ENCODE measurements at regions not wholly inside any gene's neighbourhood (a gene's known extent, or its start where the extent isn't known, plus 50 kb on each side); places are given as distances from the start of the nearest gene placed in this dataset.
"Not testable (repeated sequence)": the region's sequence is repeated elsewhere in the genome, so short reads cannot be mapped to it uniquely, and the experiment has no call there.

- H3K4me3 Mint-ChIP-seq = no peak overlapping the region
- peaks cover 12% of the 10 kb centered on the region for H3K9me3 Mint-ChIP-seq
- DNase-seq (ENCODE audit: low spot score in 2 of 2) = no peak
- no peak for ATAC-seq (replicated peaks; ENCODE audit: extremely low read depth, poor library complexity, severe bottlenecking)
- H3K27me3 Mint-ChIP-seq = peaks cover 6% of the 10 kb centered on the region
- H3K27ac Mint-ChIP-seq (ENCODE audit: low read depth) = no peak overlapping the region
- peaks cover 1% of the 10 kb centered on the region for H3K36me3 Mint-ChIP-seq (ENCODE audit: insufficient read depth)
- no peaks in the 10 kb centered on the region for H3K4me1 Mint-ChIP-seq
These were observed 223.0 kb downstream of the PAPSS1 start for GRCh38 chr4:107497054-107497453.

DNA sequence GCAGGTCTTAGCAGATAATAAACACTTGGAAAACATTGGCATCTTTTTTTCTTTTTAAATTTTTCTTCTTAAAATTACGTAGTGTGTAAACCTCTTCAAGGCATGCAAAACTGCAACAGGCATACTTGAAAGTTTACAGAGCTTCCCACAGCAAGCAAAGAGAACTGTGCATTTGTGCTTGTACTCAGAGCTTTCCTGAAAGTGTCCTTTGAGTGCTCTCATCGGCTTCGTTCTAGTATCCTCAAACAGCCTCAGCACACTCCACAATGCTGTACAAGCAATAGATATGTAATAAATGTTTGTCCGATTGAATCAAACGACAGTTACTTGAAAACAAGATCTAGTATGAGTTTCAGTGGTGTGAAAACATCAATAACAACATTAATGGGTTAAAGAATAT lies 227.5 kb downstream of the PAPSS1 start:
- Mint-ChIP-seq H3K27ac (ENCODE audit: low read depth) (no peak overlapping the region), H3K4me1 (no peaks in the 10 kb centered on the region), H3K36me3 (ENCODE audit: insufficient read depth) (no peaks in the 10 kb centered on the region), H3K4me3 (no peak overlapping the region), H3K27me3 (no peaks in the 10 kb centered on the region), H3K9me3 (no peaks in the 10 kb centered on the region)
- no peak for DNase-seq (ENCODE audit: low spot score in 2 of 2)
- no peak for ATAC-seq (replicated peaks; ENCODE audit: extremely low read depth, poor library complexity, severe bottlenecking)

DNA sequence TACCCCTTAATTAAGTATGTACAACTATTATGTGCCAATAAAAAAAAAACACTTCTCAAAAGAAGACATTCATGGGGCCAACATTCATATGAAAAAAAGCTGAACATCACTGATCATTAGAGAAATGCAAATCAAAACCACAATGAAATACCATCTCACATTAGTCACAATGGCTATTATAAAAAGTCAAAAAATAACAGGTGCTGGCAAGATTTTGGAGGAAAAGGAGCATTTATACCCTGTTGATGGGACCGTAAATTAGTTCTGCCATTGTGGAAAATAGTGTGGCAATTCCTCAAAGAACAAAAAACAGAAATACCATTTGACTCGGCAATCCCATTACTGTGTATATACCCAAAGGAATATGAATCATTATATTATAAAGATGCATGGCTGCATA lies 229.9 kb downstream of the PAPSS1 start:
- no peaks in the 10 kb centered on the region for H3K36me3 Mint-ChIP-seq (ENCODE audit: insufficient read depth)
- no peak overlapping the region for H3K27ac Mint-ChIP-seq (ENCODE audit: low read depth)

DNA sequence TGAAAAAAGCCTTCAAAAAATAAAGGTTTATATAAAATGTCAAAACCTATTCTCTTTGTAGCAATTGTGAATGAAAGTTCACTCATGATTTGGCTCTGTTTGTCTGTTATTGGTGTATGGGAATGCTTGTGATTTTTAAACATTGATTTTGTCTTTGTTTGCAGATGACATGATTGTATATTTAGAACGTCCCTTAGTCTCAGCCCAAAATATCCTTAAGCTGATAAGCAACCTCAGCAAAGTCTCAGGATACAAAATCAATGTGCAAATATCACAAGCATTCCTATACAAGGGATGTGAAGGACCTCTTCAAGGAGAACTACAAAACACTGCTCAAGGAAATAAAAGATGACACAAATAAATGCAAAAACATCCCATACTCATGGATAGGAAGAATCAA lies 236.4 kb downstream of the PAPSS1 start:
- H3K27me3 Mint-ChIP-seq; H3K36me3 Mint-ChIP-seq (ENCODE audit: insufficient read depth); DNase-seq (ENCODE audit: low spot score in 2 of 2); H3K4me1 Mint-ChIP-seq; H3K4me3 Mint-ChIP-seq; H3K27ac Mint-ChIP-seq (ENCODE audit: low read depth); ATAC-seq (replicated peaks; ENCODE audit: extremely low read depth, poor library complexity, severe bottlenecking): not testable (repeated sequence)
- H3K9me3 Mint-ChIP-seq = peaks cover 13% of the 10 kb centered on the region

More for the DNA sequence above, 229.9 kb downstream of the PAPSS1 start:
- H3K4me1 Mint-ChIP-seq = no peaks in the 10 kb centered on the region
- H3K4me3 Mint-ChIP-seq = no peak overlapping the region
- H3K27me3 Mint-ChIP-seq = no peaks in the 10 kb centered on the region
- ATAC-seq (replicated peaks; ENCODE audit: extremely low read depth, poor library complexity, severe bottlenecking) (no peak), DNase-seq (ENCODE audit: low spot score in 2 of 2) (no peak)
- H3K9me3 Mint-ChIP-seq = no peaks in the 10 kb centered on the region

DNA sequence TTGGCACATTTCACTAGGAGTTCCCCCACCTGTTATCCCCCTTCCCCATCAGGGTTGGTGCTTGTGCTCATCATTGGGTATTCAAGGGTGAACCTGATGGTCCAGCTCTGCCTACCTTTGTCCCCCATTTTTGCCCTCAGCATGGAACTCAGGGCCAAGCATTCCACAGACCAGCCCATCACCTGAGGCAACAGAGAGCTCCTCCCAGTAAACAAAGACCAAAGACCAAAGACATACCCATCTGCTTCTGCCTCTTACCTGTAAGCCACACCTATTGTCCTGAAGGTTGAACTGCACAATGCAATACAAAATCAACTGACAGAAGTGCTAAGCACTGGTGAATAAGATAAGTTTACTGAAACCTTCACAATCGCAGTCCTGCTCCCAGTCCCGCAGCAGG lies 237.5 kb downstream of the PAPSS1 start:
- Mint-ChIP-seq H3K9me3 (peaks cover 13% of the 10 kb centered on the region), H3K36me3 (ENCODE audit: insufficient read depth) (no peaks in the 10 kb centered on the region), H3K27ac (ENCODE audit: low read depth) (no peak overlapping the region), H3K27me3 (no peaks in the 10 kb centered on the region), H3K4me3 (no peak overlapping the region), H3K4me1 (no peaks in the 10 kb centered on the region)
- DNase-seq (ENCODE audit: low spot score in 2 of 2) (no peak), ATAC-seq (replicated peaks; ENCODE audit: extremely low read depth, poor library complexity, severe bottlenecking) (no peak)

- DNase-seq (ENCODE audit: low spot score in 2 of 2) = no peak
- no peaks in the 10 kb centered on the region for H3K36me3 Mint-ChIP-seq (ENCODE audit: insufficient read depth)
- H3K4me1 Mint-ChIP-seq = no peaks in the 10 kb centered on the region
- H3K4me3 Mint-ChIP-seq = no peak overlapping the region
- no peak overlapping the region for H3K27ac Mint-ChIP-seq (ENCODE audit: low read depth)
- H3K9me3 Mint-ChIP-seq = peaks cover 19% of the 10 kb centered on the region
- H3K27me3 Mint-ChIP-seq = no peaks in the 10 kb centered on the region
- ATAC-seq (replicated peaks; ENCODE audit: extremely low read depth, poor library complexity, severe bottlenecking) = no peak
These were observed 241.6 kb downstream of the PAPSS1 start for GRCh38 chr4:107478327-107478980.

DNA sequence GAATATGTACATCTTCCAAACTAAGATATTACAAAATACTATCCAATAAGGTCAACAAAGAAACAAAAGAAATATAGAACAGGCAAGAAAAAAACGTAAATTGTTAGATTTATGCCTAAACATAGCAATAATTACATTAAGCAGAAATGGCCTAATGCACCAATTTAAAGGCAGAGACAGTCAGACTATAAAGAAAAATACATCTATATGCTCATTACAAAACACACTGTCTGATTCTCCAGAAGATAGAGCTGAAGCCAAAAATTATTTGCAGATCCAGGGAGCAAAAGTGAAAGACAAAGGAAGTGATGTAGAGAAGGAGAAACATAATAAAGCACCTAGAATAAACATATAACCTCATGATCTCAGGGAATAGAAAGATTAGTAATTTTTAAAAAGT lies 246.9 kb downstream of the PAPSS1 start:
- Mint-ChIP-seq H3K27ac (ENCODE audit: low read depth) (no peak overlapping the region), H3K4me3 (no peak overlapping the region), H3K9me3 (peaks cover 11% of the 10 kb centered on the region), H3K27me3 (no peaks in the 10 kb centered on the region), H3K36me3 (ENCODE audit: insufficient read depth) (no peaks in the 10 kb centered on the region), H3K4me1 (no peaks in the 10 kb centered on the region)
- DNase-seq (ENCODE audit: low spot score in 2 of 2) (no peak), ATAC-seq (replicated peaks; ENCODE audit: extremely low read depth, poor library complexity, severe bottlenecking) (no peak)

- H3K27me3 Mint-ChIP-seq = no peaks in the 10 kb centered on the region
- H3K4me3 Mint-ChIP-seq = no peak overlapping the region
- no peaks in the 10 kb centered on the region for H3K4me1 Mint-ChIP-seq
- peaks cover 11% of the 10 kb centered on the region for H3K9me3 Mint-ChIP-seq
- no peak overlapping the region for H3K27ac Mint-ChIP-seq (ENCODE audit: low read depth)
- no peaks in the 10 kb centered on the region for H3K36me3 Mint-ChIP-seq (ENCODE audit: insufficient read depth)
- no peak for DNase-seq (ENCODE audit: low spot score in 2 of 2)
- no peak for ATAC-seq (replicated peaks; ENCODE audit: extremely low read depth, poor library complexity, severe bottlenecking)
These were observed 247.6 kb downstream of the PAPSS1 start for GRCh38 chr4:107472265-107472948.

GRCh38 chr4:107470173-107470572 lies 249.9 kb downstream of the PAPSS1 start:
- H3K27me3 Mint-ChIP-seq = no peaks in the 10 kb centered on the region
- no peak overlapping the region for H3K27ac Mint-ChIP-seq (ENCODE audit: low read depth)
- H3K4me3 Mint-ChIP-seq = no peak overlapping the region
- peaks cover 10% of the 10 kb centered on the region for H3K9me3 Mint-ChIP-seq
- ATAC-seq (replicated peaks; ENCODE audit: extremely low read depth, poor library complexity, severe bottlenecking) = no peak
- no peaks in the 10 kb centered on the region for H3K4me1 Mint-ChIP-seq
- H3K36me3 Mint-ChIP-seq (ENCODE audit: insufficient read depth) = no peaks in the 10 kb centered on the region
- no peak for DNase-seq (ENCODE audit: low spot score in 2 of 2)

DNA sequence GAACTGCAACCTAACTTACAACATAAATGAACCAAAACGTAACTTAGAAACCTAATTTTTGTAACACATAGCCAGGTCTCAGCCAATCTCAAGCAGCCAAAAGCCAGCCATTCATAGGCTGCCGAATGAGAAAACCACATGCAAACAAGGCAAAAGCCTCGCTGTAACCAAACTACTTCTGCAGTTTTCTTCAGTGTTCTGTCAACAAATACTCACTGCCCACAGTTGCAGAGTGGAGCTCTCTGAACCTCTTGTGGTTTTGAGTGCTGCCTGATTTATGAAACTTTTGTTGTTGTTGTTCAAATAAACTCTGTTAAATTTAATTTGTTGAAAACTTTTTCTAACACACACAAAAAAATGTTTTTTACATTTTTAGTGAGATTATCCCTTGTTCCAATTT lies 251.2 kb downstream of the PAPSS1 start:
- Mint-ChIP-seq H3K27ac (ENCODE audit: low read depth) (no peak overlapping the region), H3K4me1 (no peaks in the 10 kb centered on the region), H3K36me3 (ENCODE audit: insufficient read depth) (no peaks in the 10 kb centered on the region), H3K27me3 (no peaks in the 10 kb centered on the region), H3K9me3 (peaks cover 6% of the 10 kb centered on the region), H3K4me3 (no peak overlapping the region)
- no peak for DNase-seq (ENCODE audit: low spot score in 2 of 2)
- ATAC-seq (replicated peaks; ENCODE audit: extremely low read depth, poor library complexity, severe bottlenecking) = no peak

GRCh38 chr4:107468156-107468555 lies 251.9 kb downstream of the PAPSS1 start:
- Mint-ChIP-seq H3K27me3 (no peaks in the 10 kb centered on the region), H3K36me3 (ENCODE audit: insufficient read depth) (no peaks in the 10 kb centered on the region), H3K4me1 (no peaks in the 10 kb centered on the region), H3K9me3 (peaks cover 6% of the 10 kb centered on the region), H3K4me3 (no peak overlapping the region), H3K27ac (ENCODE audit: low read depth) (no peak overlapping the region)
- no peak for ATAC-seq (replicated peaks; ENCODE audit: extremely low read depth, poor library complexity, severe bottlenecking)
- no peak for DNase-seq (ENCODE audit: low spot score in 2 of 2)

- no peaks in the 10 kb centered on the region for H3K27me3 Mint-ChIP-seq
- H3K9me3 Mint-ChIP-seq = peaks cover 6% of the 10 kb centered on the region
- no peaks in the 10 kb centered on the region for H3K36me3 Mint-ChIP-seq (ENCODE audit: insufficient read depth)
- DNase-seq (ENCODE audit: low spot score in 2 of 2) (no peak), ATAC-seq (replicated peaks; ENCODE audit: extremely low read depth, poor library complexity, severe bottlenecking) (no peak)
- no peak overlapping the region for H3K4me3 Mint-ChIP-seq
- H3K27ac Mint-ChIP-seq (ENCODE audit: low read depth) = no peak overlapping the region
- H3K4me1 Mint-ChIP-seq = no peaks in the 10 kb centered on the region
These were observed 252.6 kb downstream of the PAPSS1 start for GRCh38 chr4:107467461-107467860.

GRCh38 chr4:107458194-107458593 lies 261.8 kb downstream of the PAPSS1 start:
- Mint-ChIP-seq H3K4me1 (no peaks in the 10 kb centered on the region), H3K27ac (ENCODE audit: low read depth) (no peak overlapping the region), H3K36me3 (ENCODE audit: insufficient read depth) (no peaks in the 10 kb centered on the region), H3K4me3 (no peak overlapping the region), H3K9me3 (no peaks in the 10 kb centered on the region), H3K27me3 (peaks cover 10% of the 10 kb centered on the region)
- ATAC-seq (replicated peaks; ENCODE audit: extremely low read depth, poor library complexity, severe bottlenecking) = no peak
- DNase-seq (ENCODE audit: low spot score in 2 of 2) = no peak
